GM12878 (cell line): ENCODE measurements at regions not wholly inside any gene's neighbourhood (a gene's known extent, or its start where the extent isn't known, plus 50 kb on each side); places are given as distances from the start of the nearest gene placed in this dataset.

Experiments used
- ATAC-seq: fragments of 200-7000 bp; cut with Tn5 transposase; 3 replicates; pipeline ENCODE4 v1.9.1; 2020; ENCODE audit warnings: mild to moderate bottlenecking, moderate library complexity
- BruUV-seq: library from RNA; stranded (reverse); fragments of 400-500 nt; replicated peaks from 2 replicates; lab custom pipeline; 2021; lab: Mats Ljungman, UMichigan
- CTCF ChIA-PET: fragments of 300-600 bp; sonication (Branson Sonifier 250); formaldehyde crosslinking; extraction: SDS; loops from one replicate; lab custom pipeline; 2021; ENCODE audit warnings: inconsistent platforms; lab: Yijun Ruan, JAX
- POLR2A ChIA-PET: fragments of 350-600 bp; formaldehyde crosslinking; extraction: SDS; loops from one replicate; lab custom pipeline; 2021; ENCODE audit warnings: inconsistent platforms; lab: Charles Lee
- RAD21 ChIA-PET: fragments of 300-600 bp; sonication (Branson Sonifier 250); formaldehyde crosslinking; loops from one replicate; lab custom pipeline; 2023; ENCODE audit warnings: antibody characterized with exemption; ENCODE audit not compliant: unreplicated experiment; lab: Charles Lee
- SMC1A ChIA-PET: fragments of 300-600 bp; sonication (Branson Sonifier 250); formaldehyde crosslinking; loops from one replicate; lab custom pipeline; 2023; ENCODE audit not compliant: unreplicated experiment, uncharacterized antibody; lab: Charles Lee
- DNase-seq: peaks from one replicate; pipeline ENCODE4 v3.0.0-alpha.2; 2011; ENCODE audit warnings: low read depth, low spot score
- FAIRE-seq: peaks from 3 replicates; lab custom pipeline; 2011; peaks lifted over from hg19 to GRCh38; lab: Jason Lieb, UNC
- H2AFZ ChIP-seq: 2 replicates; pipeline ENCODE4 v1.6.0; 2011; ENCODE audit warnings: low read depth, low read length, control low read depth; ENCODE audit not compliant: control insufficient read depth
- H3K27ac ChIP-seq: 2 replicates; pipeline ENCODE4 v1.5.1; 2011; ENCODE audit warnings: control low read depth; ENCODE audit not compliant: control insufficient read depth, insufficient read depth
- H3K27me3 ChIP-seq, 2 experiments: replicated peaks in 1 of 2; 2 replicates each; pipeline versions ENCODE4 v1.6.0 to v1.6.1; 2011; ENCODE audit warnings: low read length in 1 of 2; ENCODE audit not compliant: control insufficient read depth in 2 of 2, insufficient read depth in 2 of 2
- H3K36me3 ChIP-seq, 2 experiments: 2 replicates each; pipeline ENCODE4 v1.5.1; 2011; ENCODE audit warnings: low read length in 1 of 2; ENCODE audit not compliant: control insufficient read depth in 2 of 2, insufficient read depth in 2 of 2
- H3K4me1 ChIP-seq: 2 replicates; pipeline ENCODE4 v1.6.1; 2011; ENCODE audit warnings: mild to moderate bottlenecking, low read length, moderate library complexity, mixed read lengths; ENCODE audit not compliant: control insufficient read depth, insufficient read depth
- H3K4me2 ChIP-seq: 2 replicates; pipeline ENCODE4 v1.6.0; 2011; ENCODE audit warnings: control low read depth; ENCODE audit not compliant: control insufficient read depth, insufficient read depth
- H3K4me3 ChIP-seq: fragments of 200-600 bp; sonication (generic); 2 replicates; pipeline ENCODE4 v1.5.1; 2016
- H3K79me2 ChIP-seq: 2 replicates; pipeline ENCODE4 v1.6.0; 2011; ENCODE audit warnings: low read length; ENCODE audit not compliant: control insufficient read depth, insufficient read depth
- H3K9ac ChIP-seq: 2 replicates; pipeline ENCODE4 v1.8.0; 2011; ENCODE audit warnings: low read length, control low read depth, mixed read lengths; ENCODE audit not compliant: control insufficient read depth, insufficient read depth
- H3K9me3 ChIP-seq: replicated peaks from 3 replicates; pipeline ENCODE4 v1.5.1; 2011; ENCODE audit warnings: mild to moderate bottlenecking, low read length; ENCODE audit not compliant: control insufficient read depth, insufficient read depth
- H4K20me1 ChIP-seq: 2 replicates; pipeline ENCODE4 v1.6.0; 2011; ENCODE audit not compliant: control insufficient read depth, insufficient read depth
- BCL3 ChIP-seq: IDR thresholded peaks from 2 replicates; pipeline ENCODE4 v1.6.1; 2011; ENCODE audit warnings: borderline replicate concordance, low read depth, mild to moderate bottlenecking, moderate library complexity, low read length; ENCODE audit not compliant: insufficient read depth, poor library complexity, severe bottlenecking
- CBX5 ChIP-seq: sonication (generic); IDR thresholded peaks from 2 replicates; pipeline ENCODE4 v1.6.1; 2016; ENCODE audit warnings: low read depth, moderate library complexity, mild to moderate bottlenecking, inconsistent platforms
- SMARCA5 ChIP-seq: fragments of 450-650 bp; IDR thresholded peaks from 2 replicates; pipeline ENCODE4 v1.6.1; 2017; ENCODE audit warnings: mild to moderate bottlenecking
- ZNF622 ChIP-seq: fragments of 450-650 bp; IDR thresholded peaks from 2 replicates; pipeline ENCODE4 v1.6.1; 2017; ENCODE audit warnings: mild to moderate bottlenecking, inconsistent platforms
- in situ Hi-C: fragments of 300-500 bp; cut with MboI; formaldehyde crosslinking; loops from 9 replicates; pipeline ENCODE4 v1.14.3; 2018; ENCODE audit warnings: mixed read lengths
- intact Hi-C: fragments of 100-400 bp; cut with micrococcal nuclease; formaldehyde crosslinking; loops from one replicate; pipeline ENCODE4 v1.14.2; 2022; ENCODE audit not compliant: unreplicated experiment

GRCh38 chr3:30170681-30171438 lies 435.5 kb upstream of the TGFBR2 start (continued):
- TF ChIP-seq CBX5 (no peak), SMARCA5 (no peak)
- TF ChIP-seq, all 136 proteins: peak for 0

GRCh38 chr3:30174357-30174756 lies 432.0 kb upstream of the TGFBR2 start:
- no peak for DNase-seq
- ATAC-seq: no peak
- Histone ChIP-seq H4K20me1 (no peaks in the 10 kb centered on the region), H3K27me3 (no peaks in the 10 kb centered on the region; a peak in 1 of 4 replicates), H2AFZ (no peak overlapping the region), H3K79me2 (no peaks in the 10 kb centered on the region), H3K9ac (no peak overlapping the region), H3K4me2 (no peak overlapping the region), H3K27ac (no peak overlapping the region), H3K4me1 (no peaks in the 10 kb centered on the region), H3K4me3 (no peak overlapping the region), H3K36me3 (no peaks in the 10 kb centered on the region), H3K9me3 (no peaks in the 10 kb centered on the region)
- no TSS peak for BruUV-seq
- TF ChIP-seq BCL3: peak; percentile 15
- no peak for TF ChIP-seq ZNF622
- in situ Hi-C loops (no loop called here), intact Hi-C loops (no loop called here)
- ChIA-PET POLR2A (no interaction called here), RAD21 (no interaction called here), SMC1A (no interaction called here), CTCF (no interaction called here)
- FAIRE-seq: no peak
